GM12878 (cell line): ENCODE measurements at regions not wholly inside any gene's neighbourhood (a gene's known extent, or its start where the extent isn't known, plus 50 kb on each side); places are given as distances from the start of the nearest gene placed in this dataset.

Experiments
- ATAC-seq: fragments of 200-7000 bp; cut with Tn5 transposase; 3 replicates; pipeline ENCODE4 v1.9.1; 2020; ENCODE audit warnings: mild to moderate bottlenecking, moderate library complexity
- BruUV-seq: library from RNA; stranded (reverse); fragments of 400-500 nt; replicated peaks from 2 replicates; lab custom pipeline; 2021; lab: Mats Ljungman, UMichigan
- CTCF ChIA-PET: fragments of 300-600 bp; sonication (Branson Sonifier 250); formaldehyde crosslinking; extraction: SDS; loops from one replicate; lab custom pipeline; 2021; ENCODE audit warnings: inconsistent platforms; lab: Yijun Ruan, JAX
- POLR2A ChIA-PET: fragments of 350-600 bp; formaldehyde crosslinking; extraction: SDS; loops from one replicate; lab custom pipeline; 2021; ENCODE audit warnings: inconsistent platforms; lab: Charles Lee
- RAD21 ChIA-PET: fragments of 300-600 bp; sonication (Branson Sonifier 250); formaldehyde crosslinking; loops from one replicate; lab custom pipeline; 2023; ENCODE audit warnings: antibody characterized with exemption; ENCODE audit not compliant: unreplicated experiment; lab: Charles Lee
- SMC1A ChIA-PET: fragments of 300-600 bp; sonication (Branson Sonifier 250); formaldehyde crosslinking; loops from one replicate; lab custom pipeline; 2023; ENCODE audit not compliant: unreplicated experiment, uncharacterized antibody; lab: Charles Lee
- DNase-seq: peaks from one replicate; pipeline ENCODE4 v3.0.0-alpha.2; 2011; ENCODE audit warnings: low read depth, low spot score
- FAIRE-seq: peaks from 3 replicates; lab custom pipeline; 2011; peaks lifted over from hg19 to GRCh38; lab: Jason Lieb, UNC
- H2AFZ ChIP-seq: 2 replicates; pipeline ENCODE4 v1.6.0; 2011; ENCODE audit warnings: low read depth, low read length, control low read depth; ENCODE audit not compliant: control insufficient read depth
- H3K27ac ChIP-seq: 2 replicates; pipeline ENCODE4 v1.5.1; 2011; ENCODE audit warnings: control low read depth; ENCODE audit not compliant: control insufficient read depth, insufficient read depth
- H3K27me3 ChIP-seq, 2 experiments: replicated peaks in 1 of 2; 2 replicates each; pipeline versions ENCODE4 v1.6.0 to v1.6.1; 2011; ENCODE audit warnings: low read length in 1 of 2; ENCODE audit not compliant: control insufficient read depth in 2 of 2, insufficient read depth in 2 of 2
- H3K36me3 ChIP-seq, 2 experiments: 2 replicates each; pipeline ENCODE4 v1.5.1; 2011; ENCODE audit warnings: low read length in 1 of 2; ENCODE audit not compliant: control insufficient read depth in 2 of 2, insufficient read depth in 2 of 2
- H3K4me1 ChIP-seq: 2 replicates; pipeline ENCODE4 v1.6.1; 2011; ENCODE audit warnings: mild to moderate bottlenecking, low read length, moderate library complexity, mixed read lengths; ENCODE audit not compliant: control insufficient read depth, insufficient read depth
- H3K4me2 ChIP-seq: 2 replicates; pipeline ENCODE4 v1.6.0; 2011; ENCODE audit warnings: control low read depth; ENCODE audit not compliant: control insufficient read depth, insufficient read depth
- H3K4me3 ChIP-seq: fragments of 200-600 bp; sonication (generic); 2 replicates; pipeline ENCODE4 v1.5.1; 2016
- H3K79me2 ChIP-seq: 2 replicates; pipeline ENCODE4 v1.6.0; 2011; ENCODE audit warnings: low read length; ENCODE audit not compliant: control insufficient read depth, insufficient read depth
- H3K9ac ChIP-seq: 2 replicates; pipeline ENCODE4 v1.8.0; 2011; ENCODE audit warnings: low read length, control low read depth, mixed read lengths; ENCODE audit not compliant: control insufficient read depth, insufficient read depth
- H3K9me3 ChIP-seq: replicated peaks from 3 replicates; pipeline ENCODE4 v1.5.1; 2011; ENCODE audit warnings: mild to moderate bottlenecking, low read length; ENCODE audit not compliant: control insufficient read depth, insufficient read depth
- H4K20me1 ChIP-seq: 2 replicates; pipeline ENCODE4 v1.6.0; 2011; ENCODE audit not compliant: control insufficient read depth, insufficient read depth
- CTCF ChIP-seq, 3 experiments: IDR thresholded peaks in 2 of 3; conservative IDR thresholded peaks in 1 of 3; 2 replicates each; pipeline ENCODE4 v1.5.1; 2011; ENCODE audit warnings: low read depth in 3 of 3, low read length in 3 of 3, mild to moderate bottlenecking in 3 of 3, control low read depth in 2 of 3, moderate library complexity in 2 of 3, inconsistent platforms in 1 of 3, mixed read lengths in 1 of 3; ENCODE audit not compliant: control insufficient read depth in 2 of 3, insufficient read depth in 1 of 3; ENCODE audit errors: extremely low read depth in 1 of 3
- RAD21 ChIP-seq: IDR thresholded peaks from 2 replicates; pipeline ENCODE4 v1.6.1; 2011; ENCODE audit warnings: mild to moderate bottlenecking, low read depth, low read length, moderate library complexity; ENCODE audit not compliant: insufficient read depth
- SMC3 ChIP-seq: IDR thresholded peaks from 2 replicates; pipeline ENCODE4 v1.6.1; 2011; ENCODE audit warnings: low read length, improper control_type of control experiment, borderline replicate concordance
- ZNF207 ChIP-seq: fragments of 450-650 bp; IDR thresholded peaks from 2 replicates; pipeline ENCODE4 v1.6.1; 2014; ENCODE audit warnings: antibody characterized with exemption, mild to moderate bottlenecking, borderline replicate concordance
- WGBS: methylation state at CpG from one replicate; pipeline ENCODE4 v1.1.6; 2016; ENCODE audit warnings: low lambda C conversion rate; ENCODE audit not compliant: insufficient replicate concordance, insufficient coverage; ENCODE audit errors: missing lambda C conversion rate; 5-methylcytosine and 5-hydroxymethylcytosine counted together
- in situ Hi-C: fragments of 300-500 bp; cut with MboI; formaldehyde crosslinking; loops from 9 replicates; pipeline ENCODE4 v1.14.3; 2018; ENCODE audit warnings: mixed read lengths
- intact Hi-C: fragments of 100-400 bp; cut with micrococcal nuclease; formaldehyde crosslinking; loops from one replicate; pipeline ENCODE4 v1.14.2; 2022; ENCODE audit not compliant: unreplicated experiment

- no TSS peak for BruUV-seq
- FAIRE-seq = peak; percentile 64
Observed at GRCh38 chr3:22887664-22888291, 315.3 kb upstream of the UBE2E2 start.

More at GRCh38 chr3:22887664-22888291, 315.3 kb upstream of the UBE2E2 start:
- Histone ChIP-seq H3K4me1 (no peaks in the 10 kb centered on the region), H3K36me3 (no peaks in the 10 kb centered on the region), H3K4me3 (no peak overlapping the region), H2AFZ (no peak overlapping the region), H3K27ac (no peak overlapping the region), H3K4me2 (no peak overlapping the region), H3K9ac (no peak overlapping the region), H3K79me2 (no peaks in the 10 kb centered on the region), H3K9me3 (no peaks in the 10 kb centered on the region), H4K20me1 (no peaks in the 10 kb centered on the region), H3K27me3 (no peaks in the 10 kb centered on the region)
- RAD21 ChIA-PET = interaction anchor here (0.7 to 1.4 kb wide), 2 partner anchors 73 to 789 kb away, joined by 3 to 5 read pairs; no protein-coding TSS in a partner anchor
- DNase-seq (no peak), ATAC-seq (peak; percentile 73; the same call in 2 of the 3 replicates)
- in situ Hi-C loops = no loop called here
- CTCF ChIA-PET = interaction anchor here (0.8 to 1.8 kb wide), 13 partner anchors 11 to 799 kb away, joined by 3 to 7 read pairs (median 3); no protein-coding TSS in a partner anchor
- peak; percentile 49 to 56 (median 55); a peak in 4 of 6 replicates for TF ChIP-seq CTCF (IDR thresholded peaks at IDR 0.05 in 2 of 3, conservative IDR thresholded peaks at IDR 0.05 in 1 of 3; ENCODE audit: control insufficient read depth in 2 of 3, extremely low read depth in 1 of 3, insufficient read depth in 1 of 3, low read depth in 3 of 3, low read length in 3 of 3)
- no peak for TF ChIP-seq ZNF207
- peak; percentile 43 for TF ChIP-seq RAD21
- peak; percentile 49 for TF ChIP-seq SMC3
- SMC1A ChIA-PET = interaction anchor here (1.3 to 1.8 kb wide), 3 partner anchors 57 to 322 kb away, joined by 3 to 5 read pairs (median 5); no protein-coding TSS in a partner anchor
- intact Hi-C loops = loop anchor here (1.0 to 5.0 kb wide), 2 partner anchors 323 to 800 kb away; no protein-coding TSS in a partner anchor
- POLR2A ChIA-PET = no interaction called here
- WGBS = 3% methylated on average over 2 of the region's 2 CpGs
